ENCODE measurements at regions not wholly inside any gene's neighbourhood (a gene's known extent, or its start where the extent isn't known, plus 50 kb on each side); places are given as distances from the start of the nearest gene placed in this dataset.

DNA sequence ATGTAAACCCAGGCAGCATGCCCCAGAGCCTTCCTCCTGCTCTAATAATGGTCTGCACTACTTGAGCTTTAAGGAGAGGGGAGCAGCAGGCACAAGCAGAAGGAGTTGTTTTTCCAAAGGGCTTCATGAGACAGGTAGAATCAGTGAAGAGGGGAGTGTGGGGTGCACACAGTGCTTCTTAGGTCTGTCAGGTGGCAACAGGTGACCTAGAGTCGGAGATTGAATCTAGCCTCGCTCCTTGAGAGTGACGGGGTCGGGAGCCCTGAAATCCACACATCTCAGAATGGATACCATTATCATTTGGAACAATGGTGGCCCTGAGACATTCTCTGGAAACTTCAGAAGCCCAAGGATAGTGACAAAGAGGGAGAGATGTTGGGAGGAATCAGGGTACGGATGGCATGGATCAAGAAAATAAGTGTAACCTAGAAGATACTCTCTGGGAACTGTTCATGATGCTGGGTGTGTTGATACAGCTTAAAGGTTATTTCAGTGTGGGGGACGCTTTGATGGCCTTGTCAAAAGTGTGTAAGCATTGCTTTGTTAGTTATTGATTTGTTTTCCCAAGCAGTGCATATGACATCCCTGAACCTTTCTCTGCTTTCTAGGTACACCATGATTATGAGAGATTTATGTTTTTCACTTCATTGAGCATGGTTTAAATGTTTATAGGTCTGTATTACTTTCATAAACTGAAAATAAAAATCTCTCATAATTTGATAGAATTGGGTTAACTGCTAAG lies 77.8 kb upstream of the L3MBTL3 start:
- no peak for FAIRE-seq
- no TSS peak for BruUV-seq (replicated peaks)

More for the DNA sequence above, 77.8 kb upstream of the L3MBTL3 start:
- peaks cover 2% of the 10 kb centered on the region for H3K4me1 ChIP-seq (ENCODE audit: control insufficient read depth, extremely low read depth, insufficient read depth, low read length)
- intact Hi-C loops (cut with micrococcal nuclease) (no loop called here), dilution Hi-C loops (cut with MboI; ENCODE audit: extremely low pct_ligation_motif_present, low sequenced_read_pairs) (no loop called here)
- H2AFZ ChIP-seq (ENCODE audit: low read depth, low read length): no peak overlapping the region
- H3K79me2 ChIP-seq (ENCODE audit: control insufficient read depth, insufficient read depth, low read length): no peaks in the 10 kb centered on the region
- H3K4me3 ChIP-seq (replicated peaks in 1 of 3; ENCODE audit: insufficient read depth in 1 of 3, low read depth in 1 of 3, low read length in 3 of 3): no peak overlapping the region
- no peak for DNase-seq (ENCODE audit: low read depth, low spot score)
- CTCF ChIA-PET: interaction anchor here (1.3 kb wide), 1 partner anchor 10 kb away, joined by 4 read pairs; no protein-coding TSS in a partner anchor
- H4K20me1 ChIP-seq (replicated peaks; ENCODE audit: control insufficient read depth, extremely low read depth, insufficient read depth, low read length): no peaks in the 10 kb centered on the region
- H3K4me2 ChIP-seq (ENCODE audit: insufficient read depth, low read length): no peak overlapping the region
- POLR2A ChIA-PET: no interaction called here
- TF ChIP-seq POLR2A (IDR thresholded peaks at IDR 0.05; ENCODE audit: low read depth, low read length) (no peak), JUN (IDR thresholded peaks at IDR 0.05; ENCODE audit: borderline replicate concordance, insufficient read depth, insufficient read length, low read depth) (no peak), GATA2 (IDR thresholded peaks at IDR 0.05; ENCODE audit: insufficient read depth, insufficient read length, low read depth, low read length) (no peak), MYC (IDR thresholded peaks at IDR 0.05; ENCODE audit: low read depth, low read length) (no peak), EZH2 (IDR thresholded peaks at IDR 0.05; ENCODE audit: borderline replicate concordance, low read depth, low read length, severe bottlenecking) (no peak), FOS (IDR thresholded peaks at IDR 0.05; ENCODE audit: borderline replicate concordance, insufficient read depth, low read length) (no peak), POLR2AphosphoS5 (IDR thresholded peaks at IDR 0.05; ENCODE audit: insufficient read depth, low read depth, low read length) (no peak)
- TF ChIP-seq, protein P1, sequence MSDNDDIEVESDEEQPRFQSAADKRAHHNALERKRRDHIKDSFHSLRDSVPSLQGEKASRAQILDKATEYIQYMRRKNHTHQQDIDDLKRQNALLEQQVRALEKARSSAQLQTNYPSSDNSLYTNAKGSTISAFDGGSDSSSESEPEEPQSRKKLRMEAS (IDR thresholded peaks at IDR 0.05; ENCODE audit: insufficient read depth, insufficient read length): no peak
- TF ChIP-seq, protein P2, sequence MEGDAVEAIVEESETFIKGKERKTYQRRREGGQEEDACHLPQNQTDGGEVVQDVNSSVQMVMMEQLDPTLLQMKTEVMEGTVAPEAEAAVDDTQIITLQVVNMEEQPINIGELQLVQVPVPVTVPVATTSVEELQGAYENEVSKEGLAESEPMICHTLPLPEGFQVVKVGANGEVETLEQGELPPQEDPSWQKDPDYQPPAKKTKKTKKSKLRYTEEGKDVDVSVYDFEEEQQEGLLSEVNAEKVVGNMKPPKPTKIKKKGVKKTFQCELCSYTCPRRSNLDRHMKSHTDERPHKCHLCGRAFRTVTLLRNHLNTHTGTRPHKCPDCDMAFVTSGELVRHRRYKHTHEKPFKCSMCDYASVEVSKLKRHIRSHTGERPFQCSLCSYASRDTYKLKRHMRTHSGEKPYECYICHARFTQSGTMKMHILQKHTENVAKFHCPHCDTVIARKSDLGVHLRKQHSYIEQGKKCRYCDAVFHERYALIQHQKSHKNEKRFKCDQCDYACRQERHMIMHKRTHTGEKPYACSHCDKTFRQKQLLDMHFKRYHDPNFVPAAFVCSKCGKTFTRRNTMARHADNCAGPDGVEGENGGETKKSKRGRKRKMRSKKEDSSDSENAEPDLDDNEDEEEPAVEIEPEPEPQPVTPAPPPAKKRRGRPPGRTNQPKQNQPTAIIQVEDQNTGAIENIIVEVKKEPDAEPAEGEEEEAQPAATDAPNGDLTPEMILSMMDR (IDR thresholded peaks at IDR 0.05; ENCODE audit: extremely low read depth in 1 of 2, insufficient read depth in 1 of 2, low read depth in 1 of 2, low read length in 2 of 2): no peak
- no peaks in the 10 kb centered on the region for H3K9me1 ChIP-seq (replicated peaks; ENCODE audit: control insufficient read depth, extremely low read depth, insufficient read depth, low read length)
- H3K9ac ChIP-seq (replicated peaks; ENCODE audit: extremely low read depth, insufficient read depth, low read length): no peak overlapping the region
- no peaks in the 10 kb centered on the region for H3K9me3 ChIP-seq (replicated peaks; ENCODE audit: control insufficient read depth, insufficient read depth, low read length)
- H3K27me3 ChIP-seq (ENCODE audit: control insufficient read depth in 2 of 2, insufficient read depth in 2 of 2, low read length in 2 of 2): no peaks in the 10 kb centered on the region
- H3K36me3 ChIP-seq (ENCODE audit: control insufficient read depth in 2 of 2, extremely low read depth in 1 of 2, insufficient read depth in 2 of 2, low read length in 2 of 2): no peaks in the 10 kb centered on the region
- no peak overlapping the region for H3K27ac ChIP-seq (ENCODE audit: insufficient read depth, low read depth, low read length)
